Lower leg skin (tissue), 4 donors: ENCODE measurements at regions not wholly inside any gene's neighbourhood (a gene's known extent, or its start where the extent isn't known, plus 50 kb on each side); places are given as distances from the start of the nearest gene placed in this dataset.
"Not testable (repeated sequence)": the region's sequence is repeated elsewhere in the genome, so short reads cannot be mapped to it uniquely, and the experiment has no call there.

ENCODE experiments used
- DNase-seq, 2 donors: peaks; one replicate each; pipeline ENCODE4 v3.0.0-alpha.2; 2019; ENCODE audit warnings: low spot score in 2 of 2
- H3K4me3 ChIP-seq: fragments of 200-600 bp; sonication (generic); 2 replicates; pipeline ENCODE4 v1.5.1; 2017; ENCODE audit warnings: mild to moderate bottlenecking, low read depth; ENCODE audit not compliant: poor library complexity, severe bottlenecking
- CTCF ChIP-seq, 3 donors: fragments of 450-650 bp; IDR thresholded peaks; one replicate each; pipeline ENCODE4 v1.5.1; 2016; ENCODE audit warnings: antibody characterized with exemption in 3 of 3, mild to moderate bottlenecking in 3 of 3, moderate library complexity in 2 of 3
- POLR2A ChIP-seq, 2 donors: fragments of 450-650 bp; IDR thresholded peaks; one replicate each; pipeline ENCODE4 v1.6.1; 2016 to 2017; ENCODE audit warnings: antibody characterized with exemption in 2 of 2, mild to moderate bottlenecking in 1 of 2, moderate library complexity in 1 of 2
- WGBS, 2 donors: methylation state at CpG; one replicate each; pipeline ENCODE4 v1.1.5; 2018; 5-methylcytosine and 5-hydroxymethylcytosine counted together
- intact Hi-C: fragments of 100-400 bp; cut with DNase I; formaldehyde crosslinking; loops from one replicate; pipeline ENCODE4 v1.15.0; 2023; ENCODE audit warnings: low total_unique reads

- intact Hi-C loops, result no loop called here
- peak in 1 of 2 donors; percentile 20 for DNase-seq
- WGBS, 2 donors, result 80 to 82% methylated on average over 4 of the region's 4 CpGs
- H3K4me3 ChIP-seq, result no peak overlapping the region
- TF ChIP-seq CTCF (IDR thresholded peaks at IDR 0.05) (no peak), POLR2A (IDR thresholded peaks at IDR 0.05) (no peak)
Observed at GRCh38 chr18:10145546-10145945, 231.7 kb downstream of the VAPA start.

- peak in 1 of 2 donors; percentile 70 for DNase-seq
- no peak overlapping the region for H3K4me3 ChIP-seq
- intact Hi-C loops, result no loop called here
- WGBS, 2 donors, result 93 to 96% methylated on average over 6 of the region's 6 CpGs
- TF ChIP-seq CTCF (IDR thresholded peaks at IDR 0.05) (no peak), POLR2A (IDR thresholded peaks at IDR 0.05) (no peak)
Observed at GRCh38 chr18:10147226-10147625, 233.4 kb downstream of the VAPA start.

GRCh38 chr18:10147752-10148151 is 233.9 kb downstream of the VAPA start:
- H3K4me3 ChIP-seq, result no peak overlapping the region
- intact Hi-C loops, result no loop called here
- whole genome bisulfite sequencing, 2 donors, result 93 to 94% methylated on average over 7 of the region's 7 CpGs
- DNase-seq, result peak in 1 of 2 donors; percentile 48
- no peak for TF ChIP-seq CTCF (IDR thresholded peaks at IDR 0.05)
- TF ChIP-seq POLR2A (IDR thresholded peaks at IDR 0.05), result no peak

GRCh38 chr18:10148189-10148929 is 234.5 kb downstream of the VAPA start:
- WGBS, 2 donors, result 91 to 94% methylated on average over 8 of the region's 8 CpGs
- TF ChIP-seq POLR2A (IDR thresholded peaks at IDR 0.05) (no peak), CTCF (IDR thresholded peaks at IDR 0.05) (no peak)
- no peak overlapping the region for H3K4me3 ChIP-seq
- intact Hi-C loops, result no loop called here
- DNase-seq, result peak in 1 of 2 donors; percentile 23

GRCh38 chr18:10149768-10150556 is 236.1 kb downstream of the VAPA start:
- intact Hi-C loops, result no loop called here

GRCh38 chr18:10150576-10150975 is 236.8 kb downstream of the VAPA start:
- DNase-seq, result peak in 1 of 2 donors; percentile 20
- 78 to 83% methylated on average over 17 of the region's 17 CpGs for WGBS, 2 donors
- H3K4me3 ChIP-seq, intact Hi-C loops: not testable (repeated sequence)

More at GRCh38 chr18:10149768-10150556, 236.1 kb downstream of the VAPA start:
- peak in 1 of 2 donors; percentile 54 for DNase-seq
- WGBS, 2 donors, result 94% methylated on average over 9 of the region's 9 CpGs
- no peak overlapping the region for H3K4me3 ChIP-seq
- TF ChIP-seq CTCF (IDR thresholded peaks at IDR 0.05) (no peak), POLR2A (IDR thresholded peaks at IDR 0.05) (no peak)
